ENCODE measurements at regions not wholly inside any gene's neighbourhood (a gene's known extent, or its start where the extent isn't known, plus 50 kb on each side); places are given as distances from the start of the nearest gene placed in this dataset.

DNA sequence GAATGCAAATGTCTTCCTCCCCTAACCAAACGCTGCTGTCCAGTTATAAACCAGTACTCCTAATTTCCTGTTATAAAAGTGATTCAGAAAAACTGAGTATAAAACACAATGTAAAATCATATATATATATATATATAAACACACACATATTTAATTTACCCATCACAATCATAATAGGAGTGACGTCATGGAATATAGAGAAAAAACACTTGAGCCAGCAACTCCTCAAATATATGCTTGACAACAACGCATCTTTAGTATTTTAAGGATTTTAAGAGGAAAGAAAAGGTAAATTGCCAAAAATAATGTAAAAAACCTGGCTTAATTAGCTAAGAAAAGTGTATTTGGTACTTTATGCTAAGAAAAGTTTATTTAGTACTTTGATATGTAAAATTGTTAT is 2701.7 kb downstream of the PCDH7 start:
- Mint-ChIP-seq H3K4me3 (ENCODE audit: unreplicated experiment) (no peak overlapping the region), H3K4me1 (ENCODE audit: insufficient read depth, unreplicated experiment) (no peaks in the 10 kb centered on the region), H3K27ac (ENCODE audit: low read depth, unreplicated experiment) (no peak overlapping the region), H3K9me3 (ENCODE audit: unreplicated experiment) (no peaks in the 10 kb centered on the region), H3K36me3 (ENCODE audit: insufficient read depth, unreplicated experiment) (no peaks in the 10 kb centered on the region), H3K27me3 (ENCODE audit: insufficient read depth, unreplicated experiment) (no peaks in the 10 kb centered on the region)
- TF ChIP-seq, protein P1, sequence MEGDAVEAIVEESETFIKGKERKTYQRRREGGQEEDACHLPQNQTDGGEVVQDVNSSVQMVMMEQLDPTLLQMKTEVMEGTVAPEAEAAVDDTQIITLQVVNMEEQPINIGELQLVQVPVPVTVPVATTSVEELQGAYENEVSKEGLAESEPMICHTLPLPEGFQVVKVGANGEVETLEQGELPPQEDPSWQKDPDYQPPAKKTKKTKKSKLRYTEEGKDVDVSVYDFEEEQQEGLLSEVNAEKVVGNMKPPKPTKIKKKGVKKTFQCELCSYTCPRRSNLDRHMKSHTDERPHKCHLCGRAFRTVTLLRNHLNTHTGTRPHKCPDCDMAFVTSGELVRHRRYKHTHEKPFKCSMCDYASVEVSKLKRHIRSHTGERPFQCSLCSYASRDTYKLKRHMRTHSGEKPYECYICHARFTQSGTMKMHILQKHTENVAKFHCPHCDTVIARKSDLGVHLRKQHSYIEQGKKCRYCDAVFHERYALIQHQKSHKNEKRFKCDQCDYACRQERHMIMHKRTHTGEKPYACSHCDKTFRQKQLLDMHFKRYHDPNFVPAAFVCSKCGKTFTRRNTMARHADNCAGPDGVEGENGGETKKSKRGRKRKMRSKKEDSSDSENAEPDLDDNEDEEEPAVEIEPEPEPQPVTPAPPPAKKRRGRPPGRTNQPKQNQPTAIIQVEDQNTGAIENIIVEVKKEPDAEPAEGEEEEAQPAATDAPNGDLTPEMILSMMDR (IDR thresholded peaks at IDR 0.05; ENCODE audit: unreplicated experiment) = no peak
- intact Hi-C loops (cut with micrococcal nuclease) = no loop called here
- no peak for DNase-seq (ENCODE audit: unreplicated experiment)
- CTCF ChIA-PET = no interaction called here
- no TSS peak for BruUV-seq (replicated peaks)
- POLR2A ChIA-PET = no interaction called here

DNA sequence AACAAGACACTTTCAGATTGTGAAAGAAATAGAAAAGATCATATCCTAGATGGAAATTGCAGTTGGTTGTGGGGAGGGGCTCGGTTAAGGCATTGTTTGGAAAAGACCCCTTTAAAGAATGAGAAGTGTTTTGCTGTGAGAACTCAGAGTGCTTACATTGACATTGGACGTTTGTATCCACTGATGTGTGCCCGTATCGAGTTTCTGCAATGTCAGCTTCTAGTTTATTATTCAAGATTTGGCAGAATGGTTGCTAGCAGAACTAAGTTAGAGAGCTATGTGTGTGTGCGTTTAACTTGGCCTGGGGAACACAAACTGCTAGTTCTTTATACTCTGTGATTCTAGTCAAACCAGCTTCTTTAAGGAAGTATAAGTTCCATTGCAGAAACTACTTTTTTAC is 2702.5 kb downstream of the PCDH7 start:
- Mint-ChIP-seq H3K27me3 (ENCODE audit: insufficient read depth, unreplicated experiment) (no peaks in the 10 kb centered on the region), H3K4me1 (ENCODE audit: insufficient read depth, unreplicated experiment) (no peaks in the 10 kb centered on the region), H3K4me3 (ENCODE audit: unreplicated experiment) (no peak overlapping the region), H3K27ac (ENCODE audit: low read depth, unreplicated experiment) (no peak overlapping the region), H3K9me3 (ENCODE audit: unreplicated experiment) (no peaks in the 10 kb centered on the region), H3K36me3 (ENCODE audit: insufficient read depth, unreplicated experiment) (no peaks in the 10 kb centered on the region)
- DNase-seq (ENCODE audit: unreplicated experiment) = no peak
- no TSS peak for BruUV-seq (replicated peaks)
- intact Hi-C loops (cut with micrococcal nuclease) = no loop called here
- ChIA-PET CTCF (interaction anchor here (0.5 kb wide), 1 partner anchor 650 kb away, joined by 4 read pairs; no protein-coding TSS in a partner anchor), POLR2A (no interaction called here)
- TF ChIP-seq, protein P1 (IDR thresholded peaks at IDR 0.05; ENCODE audit: unreplicated experiment) = no peak

DNA sequence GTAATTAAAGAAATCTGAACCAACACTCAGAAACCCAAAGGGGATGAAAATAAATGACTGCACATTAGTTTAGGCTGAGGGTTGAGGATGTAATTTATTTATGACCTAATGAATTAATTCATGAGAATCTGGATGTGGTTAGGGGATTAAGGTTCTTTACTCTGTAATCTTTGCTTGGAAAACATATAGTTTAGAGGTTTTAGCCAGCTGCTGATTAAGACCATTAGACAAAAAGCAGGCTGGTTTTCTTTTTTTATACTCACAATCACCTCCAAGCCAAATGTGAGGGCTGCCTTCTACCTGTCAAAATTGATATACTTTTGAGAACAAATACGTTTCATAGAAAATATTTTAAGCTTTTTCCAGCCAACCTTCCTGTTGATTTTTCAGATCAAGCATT is 2705.8 kb downstream of the PCDH7 start:
- no peak overlapping the region for H3K27ac Mint-ChIP-seq (ENCODE audit: low read depth, unreplicated experiment)
- CTCF ChIA-PET = no interaction called here
- no peaks in the 10 kb centered on the region for H3K27me3 Mint-ChIP-seq (ENCODE audit: insufficient read depth, unreplicated experiment)
- TF ChIP-seq, protein P1 (IDR thresholded peaks at IDR 0.05; ENCODE audit: unreplicated experiment) = no peak
- H3K4me1 Mint-ChIP-seq (ENCODE audit: insufficient read depth, unreplicated experiment) = no peaks in the 10 kb centered on the region
- no peaks in the 10 kb centered on the region for H3K9me3 Mint-ChIP-seq (ENCODE audit: unreplicated experiment)
- no TSS peak for BruUV-seq (replicated peaks)
- no peak overlapping the region for H3K4me3 Mint-ChIP-seq (ENCODE audit: unreplicated experiment)
- H3K36me3 Mint-ChIP-seq (ENCODE audit: insufficient read depth, unreplicated experiment) = no peaks in the 10 kb centered on the region
- POLR2A ChIA-PET = no interaction called here
- no peak for DNase-seq (ENCODE audit: unreplicated experiment)
- intact Hi-C loops (cut with micrococcal nuclease) = no loop called here

DNA sequence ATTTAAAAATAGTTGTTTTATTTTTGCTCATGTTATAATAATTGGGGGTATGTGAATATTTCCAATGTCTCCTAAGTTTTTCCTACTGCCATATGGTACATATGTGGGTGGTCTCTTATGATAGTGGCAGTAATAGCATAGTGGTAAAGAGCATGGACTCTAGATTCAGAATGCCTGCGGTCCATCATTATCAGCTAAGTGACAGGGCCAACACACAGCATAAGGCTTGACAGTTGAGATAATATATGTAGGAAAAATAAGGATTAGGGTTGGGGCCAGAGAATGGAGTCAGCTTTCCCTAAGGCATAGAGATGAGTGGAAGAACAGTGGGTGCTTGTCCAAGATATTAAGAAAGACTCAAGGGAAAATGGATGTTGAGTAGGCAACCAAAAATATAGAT is 2707.5 kb downstream of the PCDH7 start:
- ChIA-PET CTCF (no interaction called here), POLR2A (interaction anchor here (0.6 kb wide), 1 partner anchor 10 kb away, joined by 3 read pairs; no protein-coding TSS in a partner anchor)
- intact Hi-C loops (cut with micrococcal nuclease) = no loop called here
- H3K36me3 Mint-ChIP-seq (ENCODE audit: insufficient read depth, unreplicated experiment) = no peaks in the 10 kb centered on the region
- H3K27me3 Mint-ChIP-seq (ENCODE audit: insufficient read depth, unreplicated experiment) = no peaks in the 10 kb centered on the region
- H3K4me1 Mint-ChIP-seq (ENCODE audit: insufficient read depth, unreplicated experiment) = no peaks in the 10 kb centered on the region
- DNase-seq (ENCODE audit: unreplicated experiment) = no peak
- H3K27ac Mint-ChIP-seq (ENCODE audit: low read depth, unreplicated experiment) = no peak overlapping the region
- no peak overlapping the region for H3K4me3 Mint-ChIP-seq (ENCODE audit: unreplicated experiment)
- BruUV-seq (replicated peaks) = no TSS peak
- TF ChIP-seq, protein P1 (IDR thresholded peaks at IDR 0.05; ENCODE audit: unreplicated experiment) = no peak
- no peaks in the 10 kb centered on the region for H3K9me3 Mint-ChIP-seq (ENCODE audit: unreplicated experiment)

All from MCF 10A (cell line).